GM21576 (cell line): ENCODE measurements at regions not wholly inside any gene's neighbourhood (a gene's known extent, or its start where the extent isn't known, plus 50 kb on each side); places are given as distances from the start of the nearest gene placed in this dataset.

Source experiments
- ATAC-seq: cut with Tn5 transposase; IDR thresholded peaks from one replicate; pipeline ENCODE4 v1.9.1; 2021; ENCODE audit warnings: mild to moderate bottlenecking, moderate library complexity; ENCODE audit not compliant: unreplicated experiment

GRCh38 chr15:31472636-31473384 lies 146.2 kb downstream of the KLF13 start:
- ATAC-seq, result peak; percentile 91

- ATAC-seq, result peak; percentile 17
These were observed 146.9 kb downstream of the KLF13 start for GRCh38 chr15:31473385-31474058.

- ATAC-seq, result no peak
These were observed 147.6 kb downstream of the KLF13 start for GRCh38 chr15:31474059-31474868.

- no peak for ATAC-seq
These were observed 149.7 kb downstream of the KLF13 start for GRCh38 chr15:31476236-31476810.

GRCh38 chr15:31476866-31477265 lies 150.2 kb downstream of the KLF13 start:
- no peak for ATAC-seq

GRCh38 chr15:31477301-31477700 lies 150.7 kb downstream of the KLF13 start:
- ATAC-seq, result no peak

GRCh38 chr15:31477851-31478701 lies 151.4 kb downstream of the KLF13 start:
- ATAC-seq, result no peak

GRCh38 chr15:31478702-31479221 lies 152.1 kb downstream of the KLF13 start:
- ATAC-seq, result no peak

- no peak for ATAC-seq
These were observed 153.9 kb downstream of the KLF13 start for GRCh38 chr15:31480356-31481025.

GRCh38 chr15:31481142-31481541 lies 154.5 kb downstream of the KLF13 start:
- ATAC-seq, result no peak

GRCh38 chr15:31482122-31482922 lies 155.7 kb downstream of the KLF13 start:
- ATAC-seq, result no peak

- no peak for ATAC-seq
These were observed 156.7 kb downstream of the KLF13 start for GRCh38 chr15:31483053-31483985.

GRCh38 chr15:31483986-31484951 lies 157.6 kb downstream of the KLF13 start:
- ATAC-seq, result no peak

GRCh38 chr15:31484986-31485385 lies 158.4 kb downstream of the KLF13 start:
- ATAC-seq, result no peak

- no peak for ATAC-seq
These were observed 158.8 kb downstream of the KLF13 start for GRCh38 chr15:31485431-31485830.

GRCh38 chr15:31485911-31486461 lies 159.4 kb downstream of the KLF13 start:
- no peak for ATAC-seq
